Neural progenitor cell (in vitro differentiated cells): ENCODE measurements at regions not wholly inside any gene's neighbourhood (a gene's known extent, or its start where the extent isn't known, plus 50 kb on each side); places are given as distances from the start of the nearest gene placed in this dataset.

Experiments
- DNase-seq: peaks from one replicate; pipeline ENCODE4 v3.0.0-alpha.2; 2016; ENCODE audit warnings: low spot score
- H2AFZ ChIP-seq: fragments of 200-600 bp; sonication (generic); replicated peaks from 2 replicates; pipeline ENCODE4 v1.6.1; 2016; ENCODE audit warnings: antibody characterized with exemption
- H3F3A ChIP-seq: fragments of 200-600 bp; sonication (generic); 2 replicates; pipeline ENCODE4 v1.6.1; 2016; ENCODE audit warnings: antibody characterized with exemption, low read depth
- H3K27ac ChIP-seq: fragments of 200-600 bp; sonication (generic); 2 replicates; pipeline ENCODE4 v1.5.1; 2016; ENCODE audit warnings: mild to moderate bottlenecking
- H3K27me3 ChIP-seq: fragments of 200-600 bp; sonication (generic); 2 replicates; pipeline ENCODE4 v1.6.1; 2016; ENCODE audit warnings: mild to moderate bottlenecking, moderate library complexity
- H3K36me3 ChIP-seq: fragments of 200-600 bp; sonication (generic); 2 replicates; pipeline ENCODE4 v1.5.1; 2016
- H3K4me1 ChIP-seq: fragments of 200-600 bp; sonication (generic); 2 replicates; pipeline ENCODE4 v1.6.1; 2016; ENCODE audit warnings: mixed run types
- H3K4me2 ChIP-seq: fragments of 200-600 bp; sonication (generic); 2 replicates; pipeline ENCODE4 v1.6.1; 2016
- H3K4me3 ChIP-seq: fragments of 200-600 bp; sonication (generic); 2 replicates; pipeline ENCODE4 v1.5.1; 2016
- H3K79me2 ChIP-seq: fragments of 200-600 bp; sonication (generic); 2 replicates; pipeline ENCODE4 v1.6.1; 2016; ENCODE audit warnings: low read depth
- H3K9ac ChIP-seq: fragments of 200-600 bp; sonication (generic); 2 replicates; pipeline ENCODE4 v1.6.1; 2016
- H3K9me3 ChIP-seq: fragments of 200-600 bp; sonication (generic); 2 replicates; pipeline ENCODE4 v1.5.1; 2016; ENCODE audit warnings: low read depth
- H4K20me1 ChIP-seq: fragments of 200-600 bp; sonication (generic); 2 replicates; pipeline ENCODE4 v1.6.1; 2016; ENCODE audit warnings: low read depth
- H3K27ac Mint-ChIP-seq: 3 replicates; pipeline ENCODE4 v1.8.0; 2021; ENCODE audit warnings: mixed read lengths
- H3K27me3 Mint-ChIP-seq: 2 replicates; pipeline ENCODE4 v1.8.0; 2022; ENCODE audit warnings: low read depth, mild to moderate bottlenecking, inconsistent platforms, moderate library complexity, mixed read lengths; ENCODE audit not compliant: insufficient read depth
- H3K36me3 Mint-ChIP-seq: 3 replicates; pipeline ENCODE4 v1.8.0; 2021; ENCODE audit warnings: mixed read lengths
- H3K4me1 Mint-ChIP-seq: 3 replicates; pipeline ENCODE4 v1.8.0; 2021; ENCODE audit warnings: mixed read lengths
- H3K4me3 Mint-ChIP-seq: 3 replicates; pipeline ENCODE4 v1.8.0; 2021; ENCODE audit warnings: mild to moderate bottlenecking, moderate library complexity, mixed read lengths
- H3K9me3 Mint-ChIP-seq: 3 replicates; pipeline ENCODE4 v1.8.0; 2020; ENCODE audit warnings: mixed read lengths
- EZH2 ChIP-seq: fragments of 200-600 bp; sonication (generic); IDR thresholded peaks from 2 replicates; pipeline ENCODE4 v1.6.1; 2017; ENCODE audit warnings: antibody characterized with exemption, mild to moderate bottlenecking, moderate library complexity
- TF ChIP-seq, protein P1 (sequence below): fragments of 200-600 bp; sonication (generic); IDR thresholded peaks from 2 replicates; pipeline ENCODE4 v1.5.1; 2017; ENCODE audit warnings: antibody characterized with exemption, mild to moderate bottlenecking

DNA sequence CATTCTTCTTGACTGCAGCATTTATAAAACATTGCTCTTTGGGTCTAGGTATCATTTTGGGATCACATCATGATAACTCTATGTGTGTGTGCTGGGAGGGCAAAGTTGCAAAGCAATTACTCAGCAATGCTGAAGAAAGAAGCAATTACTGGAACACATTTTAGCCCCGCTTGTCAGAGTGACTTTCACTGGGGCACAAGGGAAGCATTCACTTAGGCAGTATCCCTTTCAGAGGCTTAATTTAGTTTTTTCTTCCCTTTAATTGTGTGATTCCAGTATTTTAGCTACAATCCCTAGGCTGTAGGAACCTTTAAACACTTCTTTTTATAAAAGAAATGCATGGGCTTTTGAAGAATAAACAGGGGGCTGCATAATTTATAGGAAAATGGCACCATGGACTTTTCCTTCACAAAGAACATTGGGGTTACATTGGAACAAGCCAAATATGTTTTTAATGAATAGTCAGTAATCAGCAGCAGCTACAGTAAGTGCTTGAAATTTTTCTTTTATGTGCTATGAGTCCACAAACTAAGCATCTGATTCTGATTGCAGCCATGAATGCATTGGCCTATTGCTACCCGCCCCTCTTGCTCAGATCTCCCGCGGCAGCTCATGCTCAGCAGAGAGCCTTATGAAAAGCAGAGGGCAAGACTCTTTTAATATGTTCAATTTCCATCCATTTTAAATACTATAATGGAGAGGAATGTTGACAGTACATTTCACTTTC is 51.2 kb upstream of the NXPH1 start:
- Mint-ChIP-seq H3K27me3 (no peaks in the 10 kb centered on the region), H3K36me3 (no peaks in the 10 kb centered on the region), H3K27ac (no peak overlapping the region), H3K9me3 (no peaks in the 10 kb centered on the region), H3K4me1 (peaks cover 8% of the 10 kb centered on the region), H3K4me3 (no peak overlapping the region)
- Histone ChIP-seq H3F3A (no peaks in the 10 kb centered on the region), H2AFZ (peak overlapping the region; percentile 66), H3K4me1 (peaks cover 27% of the 10 kb centered on the region), H3K79me2 (no peaks in the 10 kb centered on the region), H3K27ac (peak overlapping the region; percentile 38), H3K9me3 (no peaks in the 10 kb centered on the region), H3K27me3 (no peaks in the 10 kb centered on the region), H3K36me3 (no peaks in the 10 kb centered on the region), H3K4me2 (peak overlapping the region; percentile 27), H3K4me3 (no peak overlapping the region), H3K9ac (no peak overlapping the region), H4K20me1 (no peaks in the 10 kb centered on the region)
- no peak for DNase-seq
- TF ChIP-seq, protein P1, sequence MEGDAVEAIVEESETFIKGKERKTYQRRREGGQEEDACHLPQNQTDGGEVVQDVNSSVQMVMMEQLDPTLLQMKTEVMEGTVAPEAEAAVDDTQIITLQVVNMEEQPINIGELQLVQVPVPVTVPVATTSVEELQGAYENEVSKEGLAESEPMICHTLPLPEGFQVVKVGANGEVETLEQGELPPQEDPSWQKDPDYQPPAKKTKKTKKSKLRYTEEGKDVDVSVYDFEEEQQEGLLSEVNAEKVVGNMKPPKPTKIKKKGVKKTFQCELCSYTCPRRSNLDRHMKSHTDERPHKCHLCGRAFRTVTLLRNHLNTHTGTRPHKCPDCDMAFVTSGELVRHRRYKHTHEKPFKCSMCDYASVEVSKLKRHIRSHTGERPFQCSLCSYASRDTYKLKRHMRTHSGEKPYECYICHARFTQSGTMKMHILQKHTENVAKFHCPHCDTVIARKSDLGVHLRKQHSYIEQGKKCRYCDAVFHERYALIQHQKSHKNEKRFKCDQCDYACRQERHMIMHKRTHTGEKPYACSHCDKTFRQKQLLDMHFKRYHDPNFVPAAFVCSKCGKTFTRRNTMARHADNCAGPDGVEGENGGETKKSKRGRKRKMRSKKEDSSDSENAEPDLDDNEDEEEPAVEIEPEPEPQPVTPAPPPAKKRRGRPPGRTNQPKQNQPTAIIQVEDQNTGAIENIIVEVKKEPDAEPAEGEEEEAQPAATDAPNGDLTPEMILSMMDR = no peak
- no peak for TF ChIP-seq EZH2
